Esophagus squamous epithelium (tissue), 5 donors: ENCODE measurements at regions not wholly inside any gene's neighbourhood (a gene's known extent, or its start where the extent isn't known, plus 50 kb on each side); places are given as distances from the start of the nearest gene placed in this dataset.

Experiments
- DNase-seq: peaks from one replicate; lab custom pipeline; 2025; lab: John Stamatoyannopoulos, UW
- H3K27ac ChIP-seq, 4 donors: fragments of 200-600 bp; sonication (generic); one replicate each; pipeline ENCODE4 v1.5.1; 2016 to 2019; ENCODE audit warnings: mild to moderate bottlenecking in 1 of 4
- H3K27me3 ChIP-seq, 4 donors: fragments of 200-600 bp; sonication (generic); 1 replicate in 3 of 4; 2 replicates in 1 of 4; pipeline versions ENCODE4 v1.5.1 to v1.6.0; 2017 to 2021; ENCODE audit warnings: antibody characterized with exemption in 1 of 4
- H3K36me3 ChIP-seq, 3 donors: fragments of 200-600 bp; sonication (generic); one replicate each; pipeline ENCODE4 v1.5.1; 2016 to 2019
- H3K4me1 ChIP-seq, 3 donors: fragments of 200-600 bp; sonication (generic); one replicate each; pipeline ENCODE4 v1.5.1; 2017 to 2019
- H3K4me3 ChIP-seq, 4 donors: fragments of 200-600 bp; sonication (generic); 1 replicate in 3 of 4; 2 replicates in 1 of 4; pipeline ENCODE4 v1.5.1; 2016 to 2019; ENCODE audit warnings: mild to moderate bottlenecking in 2 of 4, moderate library complexity in 1 of 4
- H3K9me3 ChIP-seq, 3 donors: fragments of 200-600 bp; sonication (generic); one replicate each; pipeline ENCODE4 v1.5.1; 2016 to 2019
- CTCF ChIP-seq, 6 experiments: fragments of 450-650 bp in 4 of 6; fragments of 200-600 bp in 2 of 6; sonication (generic) in 2 of 6; IDR thresholded peaks; one replicate each; pipeline ENCODE4 v1.5.1; 2016 to 2019; ENCODE audit warnings: antibody characterized with exemption in 6 of 6, mild to moderate bottlenecking in 4 of 6, moderate library complexity in 4 of 6
- POLR2A ChIP-seq, 4 donors: fragments of 450-650 bp; IDR thresholded peaks; one replicate each; pipeline ENCODE4 v1.6.1; 2017; ENCODE audit warnings: antibody characterized with exemption in 4 of 4, mild to moderate bottlenecking in 4 of 4, moderate library complexity in 3 of 4
- WGBS, 2 donors: methylation state at CpG; one replicate each; pipeline ENCODE4 v1.1.5; 2018; 5-methylcytosine and 5-hydroxymethylcytosine counted together
- intact Hi-C: fragments of 100-400 bp; cut with DNase I; formaldehyde crosslinking; loops from one replicate; pipeline ENCODE4 v1.15.0; 2022
- donor health status: DM: yes; HTN: yes; CAD: no.

DNA sequence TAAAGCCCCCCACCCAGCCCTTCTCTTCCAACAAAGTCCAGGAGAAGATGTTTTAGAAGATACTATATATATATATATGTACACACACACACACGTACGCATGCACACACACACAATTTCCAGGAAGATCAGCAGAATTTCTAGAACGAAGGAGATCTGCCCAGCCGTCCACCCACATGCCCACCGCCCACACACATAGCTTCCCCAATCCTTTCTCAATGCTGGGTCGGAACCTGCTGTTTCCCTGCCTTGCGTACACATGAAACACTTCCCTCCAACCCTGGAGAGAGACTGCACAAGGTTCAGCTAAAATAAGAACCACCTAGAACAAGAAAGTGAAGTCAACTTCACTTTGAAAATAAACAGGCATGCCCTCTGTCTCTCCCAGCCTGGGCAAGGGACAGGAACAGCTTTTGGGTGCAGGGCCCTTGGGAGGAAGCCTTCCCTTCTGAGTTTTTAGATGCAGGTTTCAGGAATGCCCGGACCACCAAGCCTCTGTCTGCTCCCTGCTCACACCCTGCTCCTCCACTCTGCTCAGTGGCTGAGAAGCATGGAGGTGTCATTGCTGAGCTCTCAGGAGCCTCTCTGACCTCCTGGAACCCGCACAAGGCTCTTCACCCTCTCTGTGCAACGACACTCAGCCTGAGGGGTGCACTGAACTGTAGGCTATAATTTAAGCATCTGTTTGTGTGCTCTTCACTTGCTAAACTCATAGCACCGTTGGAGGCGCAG, 149.4 kb downstream of the C5orf15 start:
- DNase-seq = no peak
- 62 to 74% methylated on average over 10 to 12 of the region's 12 CpGs for WGBS, 2 donors

DNA sequence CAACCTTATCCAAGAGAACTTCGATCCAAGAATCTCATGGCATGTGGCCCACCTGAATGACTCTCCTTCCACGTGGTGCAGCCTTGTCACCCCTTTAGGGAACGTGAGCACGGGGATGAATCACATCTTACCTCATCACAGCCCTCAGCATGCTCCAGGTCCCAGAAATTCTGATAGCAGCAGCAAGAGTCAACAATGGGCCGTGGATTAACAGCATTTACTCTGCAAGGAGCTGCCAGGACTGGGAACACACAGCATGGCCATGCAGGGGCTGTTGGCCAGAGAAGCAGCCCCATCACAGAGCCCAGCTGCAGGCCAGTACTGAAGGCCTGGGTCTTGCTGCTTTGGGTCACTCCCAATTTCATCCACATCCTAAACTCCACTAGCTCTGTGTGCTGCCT, 150.4 kb downstream of the C5orf15 start:
- TF ChIP-seq CTCF (IDR thresholded peaks at IDR 0.05) = no peak
- no peak for TF ChIP-seq POLR2A (IDR thresholded peaks at IDR 0.05)
- peak overlapping the region in 3 of 4 donors; percentile 8 to 65 (median 44) for H3K27ac ChIP-seq
- no peak for DNase-seq
- WGBS, 2 donors = 20 to 35% methylated on average over 4 to 5 of the region's 5 CpGs
- peaks cover 13 to 52% (median 25%) of the 10 kb centered on the region in 3 donors for H3K4me1 ChIP-seq
- H3K4me3 ChIP-seq = no peak overlapping the region
- no peaks in the 10 kb centered on the region for H3K36me3 ChIP-seq
- intact Hi-C loops = no loop called here
- no peaks in the 10 kb centered on the region for H3K9me3 ChIP-seq
- peaks cover 0 to 36% (median 0%) of the 10 kb centered on the region in 4 donors for H3K27me3 ChIP-seq

More for the DNA sequence above, 149.4 kb downstream of the C5orf15 start:
- peaks cover 13 to 45% (median 25%) of the 10 kb centered on the region in 3 donors for H3K4me1 ChIP-seq
- TF ChIP-seq POLR2A (IDR thresholded peaks at IDR 0.05) (no peak), CTCF (IDR thresholded peaks at IDR 0.05) (no peak)
- H3K27me3 ChIP-seq = peaks cover 0 to 39% (median 0%) of the 10 kb centered on the region in 4 donors
- peak overlapping the region in 1 of 4 donors; percentile 8 for H3K27ac ChIP-seq
- H3K9me3 ChIP-seq = no peaks in the 10 kb centered on the region
- no peak overlapping the region for H3K4me3 ChIP-seq
- H3K36me3 ChIP-seq = no peaks in the 10 kb centered on the region
- intact Hi-C loops = no loop called here

- 63 to 78% methylated on average over 2 of the region's 2 CpGs for WGBS, 2 donors
- TF ChIP-seq POLR2A (IDR thresholded peaks at IDR 0.05) = no peak
- no peak for TF ChIP-seq CTCF (IDR thresholded peaks at IDR 0.05)
- Histone ChIP-seq H3K4me1 (peaks cover 13 to 52% (median 25%) of the 10 kb centered on the region in 3 donors), H3K4me3 (no peak overlapping the region), H3K9me3 (no peaks in the 10 kb centered on the region), H3K27ac (peak overlapping the region in 3 of 4 donors; percentile 8 to 65 (median 36)), H3K27me3 (peaks cover 0 to 32% (median 0%) of the 10 kb centered on the region in 4 donors), H3K36me3 (no peaks in the 10 kb centered on the region)
- DNase-seq = no peak
- intact Hi-C loops = no loop called here
Measured at GRCh38 chr5:133817456-133817855, 151.0 kb downstream of the C5orf15 start.

DNA sequence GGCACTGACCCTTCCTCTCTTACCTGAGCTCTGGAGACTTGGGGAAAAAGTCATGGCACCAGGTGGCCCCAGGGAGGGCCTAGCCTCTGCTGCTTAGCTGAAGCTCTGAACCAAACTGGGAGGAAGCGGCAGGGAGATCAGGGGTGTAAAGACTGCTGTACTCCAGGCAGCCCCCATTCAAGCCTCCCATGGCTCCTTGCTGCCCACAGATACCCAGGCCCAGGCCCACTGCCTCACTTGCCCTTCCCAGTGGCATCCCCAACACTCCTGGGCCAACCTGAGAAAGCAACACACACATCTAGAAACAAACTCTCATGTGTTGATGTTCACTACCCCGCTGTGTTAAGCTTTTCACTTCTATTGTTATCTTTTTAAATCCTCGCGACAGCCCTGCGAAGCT, 151.6 kb downstream of the C5orf15 start:
- Histone ChIP-seq H3K9me3 (no peaks in the 10 kb centered on the region), H3K4me1 (peaks cover 13 to 52% (median 25%) of the 10 kb centered on the region in 3 donors), H3K36me3 (no peaks in the 10 kb centered on the region), H3K4me3 (no peak overlapping the region), H3K27me3 (peaks cover 0 to 30% (median 0%) of the 10 kb centered on the region in 4 donors), H3K27ac (no peak overlapping the region)
- no peak for TF ChIP-seq CTCF (IDR thresholded peaks at IDR 0.05)
- no peak for TF ChIP-seq POLR2A (IDR thresholded peaks at IDR 0.05)
- WGBS, 2 donors = 91 to 93% methylated on average over 5 of the region's 5 CpGs
- no peak for DNase-seq
- intact Hi-C loops = no loop called here

- intact Hi-C loops = no loop called here
- Histone ChIP-seq H3K4me3 (no peak overlapping the region), H3K4me1 (peaks cover 12 to 30% (median 13%) of the 10 kb centered on the region in 3 donors), H3K9me3 (no peaks in the 10 kb centered on the region), H3K27me3 (peaks cover 0 to 18% (median 0%) of the 10 kb centered on the region in 4 donors), H3K27ac (peak overlapping the region in 1 of 4 donors; percentile 38), H3K36me3 (no peaks in the 10 kb centered on the region)
- TF ChIP-seq CTCF (IDR thresholded peaks at IDR 0.05) (no peak), POLR2A (IDR thresholded peaks at IDR 0.05) (no peak)
- WGBS, 2 donors = 12 to 40% methylated on average over 7 to 8 of the region's 8 CpGs
- DNase-seq = no peak
Measured at GRCh38 chr5:133814152-133814551, 154.3 kb downstream of the C5orf15 start.
